ENCODE measurements at regions not wholly inside any gene's neighbourhood (a gene's known extent, or its start where the extent isn't known, plus 50 kb on each side); places are given as distances from the start of the nearest gene placed in this dataset.

GRCh38 chr2:129240061-129240460 lies 739.4 kb upstream of the RAB6C start:
- Histone ChIP-seq H3K4me3 (ENCODE audit: severe bottlenecking) (no peak overlapping the region), H3K36me3 (ENCODE audit: low read depth) (no peaks in the 10 kb centered on the region), H3K27me3 (ENCODE audit: insufficient read depth, poor library complexity, severe bottlenecking) (no peaks in the 10 kb centered on the region), H3K4me1 (ENCODE audit: insufficient read depth, poor library complexity, severe bottlenecking) (no peaks in the 10 kb centered on the region), H3K27ac (ENCODE audit: poor library complexity, severe bottlenecking) (no peak overlapping the region), H3K9me3 (ENCODE audit: severe bottlenecking) (no peaks in the 10 kb centered on the region)
- no peak for TF ChIP-seq CTCF (IDR thresholded peaks at IDR 0.05; ENCODE audit: poor library complexity, severe bottlenecking)
- ATAC-seq (ENCODE audit: low read depth) = no peak
- no peak for DNase-seq (ENCODE audit: low spot score)

GRCh38 chr2:129242269-129242668 lies 737.2 kb upstream of the RAB6C start:
- no peak for ATAC-seq (ENCODE audit: low read depth)
- Histone ChIP-seq H3K27me3 (ENCODE audit: insufficient read depth, poor library complexity, severe bottlenecking) (no peaks in the 10 kb centered on the region), H3K9me3 (ENCODE audit: severe bottlenecking) (no peaks in the 10 kb centered on the region), H3K27ac (ENCODE audit: poor library complexity, severe bottlenecking) (no peak overlapping the region), H3K36me3 (ENCODE audit: low read depth) (no peaks in the 10 kb centered on the region), H3K4me1 (ENCODE audit: insufficient read depth, poor library complexity, severe bottlenecking) (no peaks in the 10 kb centered on the region), H3K4me3 (ENCODE audit: severe bottlenecking) (no peak overlapping the region)
- DNase-seq (ENCODE audit: low spot score) = no peak
- no peak for TF ChIP-seq CTCF (IDR thresholded peaks at IDR 0.05; ENCODE audit: poor library complexity, severe bottlenecking)

GRCh38 chr2:129247751-129248150 lies 731.7 kb upstream of the RAB6C start:
- DNase-seq (ENCODE audit: low spot score) (no peak), ATAC-seq (ENCODE audit: low read depth) (no peak)
- H3K27ac ChIP-seq (ENCODE audit: poor library complexity, severe bottlenecking) = no peak overlapping the region
- no peak overlapping the region for H3K4me3 ChIP-seq (ENCODE audit: severe bottlenecking)
- no peaks in the 10 kb centered on the region for H3K27me3 ChIP-seq (ENCODE audit: insufficient read depth, poor library complexity, severe bottlenecking)
- H3K9me3 ChIP-seq (ENCODE audit: severe bottlenecking) = no peaks in the 10 kb centered on the region
- no peaks in the 10 kb centered on the region for H3K36me3 ChIP-seq (ENCODE audit: low read depth)
- no peaks in the 10 kb centered on the region for H3K4me1 ChIP-seq (ENCODE audit: insufficient read depth, poor library complexity, severe bottlenecking)
- no peak for TF ChIP-seq CTCF (IDR thresholded peaks at IDR 0.05; ENCODE audit: poor library complexity, severe bottlenecking)

- Histone ChIP-seq H3K36me3 (ENCODE audit: low read depth) (no peaks in the 10 kb centered on the region), H3K4me3 (ENCODE audit: severe bottlenecking) (no peak overlapping the region), H3K27ac (ENCODE audit: poor library complexity, severe bottlenecking) (no peak overlapping the region), H3K9me3 (ENCODE audit: severe bottlenecking) (no peaks in the 10 kb centered on the region), H3K27me3 (ENCODE audit: insufficient read depth, poor library complexity, severe bottlenecking) (no peaks in the 10 kb centered on the region), H3K4me1 (ENCODE audit: insufficient read depth, poor library complexity, severe bottlenecking) (no peaks in the 10 kb centered on the region)
- no peak for TF ChIP-seq CTCF (IDR thresholded peaks at IDR 0.05; ENCODE audit: poor library complexity, severe bottlenecking)
- no peak for DNase-seq (ENCODE audit: low spot score)
- no peak for ATAC-seq (ENCODE audit: low read depth)
These were observed 731.3 kb upstream of the RAB6C start for GRCh38 chr2:129248198-129248597.

GRCh38 chr2:129252781-129253460 lies 726.5 kb upstream of the RAB6C start:
- no peak overlapping the region for H3K4me3 ChIP-seq (ENCODE audit: severe bottlenecking)
- H3K27ac ChIP-seq (ENCODE audit: poor library complexity, severe bottlenecking) = no peak overlapping the region
- no peak for DNase-seq (ENCODE audit: low spot score)
- H3K36me3 ChIP-seq (ENCODE audit: low read depth) = no peaks in the 10 kb centered on the region
- H3K4me1 ChIP-seq (ENCODE audit: insufficient read depth, poor library complexity, severe bottlenecking) = no peaks in the 10 kb centered on the region
- ATAC-seq (ENCODE audit: low read depth) = peak; percentile 54
- no peaks in the 10 kb centered on the region for H3K9me3 ChIP-seq (ENCODE audit: severe bottlenecking)
- H3K27me3 ChIP-seq (ENCODE audit: insufficient read depth, poor library complexity, severe bottlenecking) = no peaks in the 10 kb centered on the region
- no peak for TF ChIP-seq CTCF (IDR thresholded peaks at IDR 0.05; ENCODE audit: poor library complexity, severe bottlenecking)
